ENCODE measurements at regions not wholly inside any gene's neighbourhood (a gene's known extent, or its start where the extent isn't known, plus 50 kb on each side); places are given as distances from the start of the nearest gene placed in this dataset.

GRCh38 chr3:147654827-147655226 lies 245.7 kb downstream of the ZIC1 start:
- WGBS (ENCODE audit: missing lambda C conversion rate): 23% methylated on average over 3 of the region's 3 CpGs
- no peak for ATAC-seq

DNA sequence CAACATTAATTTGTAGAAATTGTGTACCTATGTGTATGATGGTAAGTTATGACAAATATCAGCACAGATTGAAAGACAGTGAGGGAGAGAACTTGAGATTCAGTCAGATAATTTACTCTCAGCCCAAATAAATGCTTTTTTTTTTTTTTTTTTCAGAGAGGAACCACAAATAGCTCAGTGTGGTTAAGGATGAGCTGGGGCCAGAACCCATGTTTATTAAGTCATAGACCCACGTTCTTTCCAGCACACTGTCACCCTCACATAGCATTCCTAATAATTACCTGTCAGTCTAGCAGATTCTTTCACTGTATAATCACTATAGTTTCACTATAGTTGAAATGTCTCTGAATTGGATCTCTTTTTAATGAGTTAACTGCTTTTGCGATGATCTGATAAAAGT lies 246.1 kb downstream of the ZIC1 start:
- ChIA-PET CTCF (no interaction called here), POLR2A (no interaction called here)
- no peak for FAIRE-seq

More at GRCh38 chr3:147654827-147655226, 245.7 kb downstream of the ZIC1 start:
- ChIA-PET POLR2A (no interaction called here), CTCF (no interaction called here)
- no peak overlapping the region for H3K4me2 ChIP-seq
- no peaks in the 10 kb centered on the region for H3K9me3 ChIP-seq
- H3K27ac ChIP-seq: no peak overlapping the region
- FAIRE-seq (no peak), DNase-seq (ENCODE audit: low read depth in 1 of 2, low spot score in 1 of 2) (no peak)
- H3K4me1 ChIP-seq: no peaks in the 10 kb centered on the region
- TF ChIP-seq NPAS2 (CRISPR knock-in tag; IDR thresholded peaks at IDR 0.05; ENCODE audit: borderline replicate concordance) (no peak), CHD2 (IDR thresholded peaks at IDR 0.05; ENCODE audit: low read length, partially characterized antibody) (no peak), SREBF2 (IDR thresholded peaks at IDR 0.05) (no peak), EP300 (IDR thresholded peaks at IDR 0.05) (no peak), RFX5 (IDR thresholded peaks at IDR 0.05) (no peak)
- TF ChIP-seq, protein P1, sequence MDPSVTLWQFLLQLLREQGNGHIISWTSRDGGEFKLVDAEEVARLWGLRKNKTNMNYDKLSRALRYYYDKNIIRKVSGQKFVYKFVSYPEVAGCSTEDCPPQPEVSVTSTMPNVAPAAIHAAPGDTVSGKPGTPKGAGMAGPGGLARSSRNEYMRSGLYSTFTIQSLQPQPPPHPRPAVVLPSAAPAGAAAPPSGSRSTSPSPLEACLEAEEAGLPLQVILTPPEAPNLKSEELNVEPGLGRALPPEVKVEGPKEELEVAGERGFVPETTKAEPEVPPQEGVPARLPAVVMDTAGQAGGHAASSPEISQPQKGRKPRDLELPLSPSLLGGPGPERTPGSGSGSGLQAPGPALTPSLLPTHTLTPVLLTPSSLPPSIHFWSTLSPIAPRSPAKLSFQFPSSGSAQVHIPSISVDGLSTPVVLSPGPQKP (IDR thresholded peaks at IDR 0.05; ENCODE audit: low read depth, low read length): no peak
- no peak overlapping the region for H3K4me3 ChIP-seq

GRCh38 chr3:147656023-147656422 lies 246.9 kb downstream of the ZIC1 start:
- no peak for FAIRE-seq
- no peak for TF ChIP-seq MAX (IDR thresholded peaks at IDR 0.05)
- TF ChIP-seq MYC (IDR thresholded peaks at IDR 0.05; ENCODE audit: borderline replicate concordance, low read length): no peak
- TF ChIP-seq, protein P2, sequence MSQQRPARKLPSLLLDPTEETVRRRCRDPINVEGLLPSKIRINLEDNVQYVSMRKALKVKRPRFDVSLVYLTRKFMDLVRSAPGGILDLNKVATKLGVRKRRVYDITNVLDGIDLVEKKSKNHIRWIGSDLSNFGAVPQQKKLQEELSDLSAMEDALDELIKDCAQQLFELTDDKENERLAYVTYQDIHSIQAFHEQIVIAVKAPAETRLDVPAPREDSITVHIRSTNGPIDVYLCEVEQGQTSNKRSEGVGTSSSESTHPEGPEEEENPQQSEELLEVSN (IDR thresholded peaks at IDR 0.05; ENCODE audit: borderline replicate concordance, low read depth): no peak
- TF ChIP-seq TP53 (CRISPR knock-in tag; IDR thresholded peaks at IDR 0.05): no peak
- TF ChIP-seq CBX2 (IDR thresholded peaks at IDR 0.05; ENCODE audit: borderline replicate concordance, low read depth): no peak
- TF ChIP-seq NFE2L2 (conservative IDR thresholded peaks at IDR 0.05; ENCODE audit: low read length): no peak
- TF ChIP-seq BHLHE40 (IDR thresholded peaks at IDR 0.05; ENCODE audit: low read depth, low read length): no peak
- DNase-seq (ENCODE audit: low read depth in 1 of 2, low spot score in 1 of 2): no peak

More for the DNA sequence above, 246.1 kb downstream of the ZIC1 start:
- H3K9me3 ChIP-seq: no peaks in the 10 kb centered on the region
- 40% methylated on average over 2 of the region's 2 CpGs for WGBS (ENCODE audit: missing lambda C conversion rate)
- ATAC-seq: no peak
- no peak overlapping the region for H3K4me2 ChIP-seq
- no peak overlapping the region for H3K4me3 ChIP-seq
- DNase-seq (ENCODE audit: low read depth in 1 of 2, low spot score in 1 of 2): no peak
- no peak for TF ChIP-seq HEYL (CRISPR knock-in tag; IDR thresholded peaks at IDR 0.05)
- no peak for TF ChIP-seq SREBF2 (IDR thresholded peaks at IDR 0.05)
- H3K4me1 ChIP-seq: no peaks in the 10 kb centered on the region
- no peak overlapping the region for H3K27ac ChIP-seq

DNA sequence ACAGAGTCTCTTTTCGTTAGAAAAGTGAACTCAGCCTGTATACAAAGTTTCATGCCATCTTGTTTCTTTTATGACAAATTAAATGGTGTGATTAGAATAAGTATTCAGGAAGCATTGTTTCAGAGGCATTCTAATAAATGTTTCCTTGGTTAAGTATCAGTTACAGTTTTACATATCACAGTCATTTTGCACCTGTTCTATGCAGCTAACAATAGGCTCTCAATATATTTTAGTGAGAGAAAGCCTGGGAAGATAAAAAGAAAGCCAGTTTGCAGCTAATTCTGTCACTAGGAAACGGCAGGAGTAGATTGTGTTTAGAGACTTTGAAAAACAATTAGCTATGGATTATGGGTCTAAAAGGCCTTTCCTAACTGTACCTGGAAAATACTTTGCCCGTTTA lies 252.8 kb downstream of the ZIC1 start:
- 8% methylated on average over 3 of the region's 3 CpGs for WGBS (ENCODE audit: missing lambda C conversion rate)
- Histone ChIP-seq H3K4me3 (no peak overlapping the region), H3K27ac (no peak overlapping the region), H3K4me2 (no peak overlapping the region), H3K4me1 (no peaks in the 10 kb centered on the region), H3K9me3 (no peaks in the 10 kb centered on the region)
- ATAC-seq (no peak), DNase-seq (ENCODE audit: low read depth in 1 of 2, low spot score in 1 of 2) (no peak), FAIRE-seq (no peak)
- no peak for TF ChIP-seq FOSL2 (IDR thresholded peaks at IDR 0.05)
- TF ChIP-seq FOSL2 (CRISPR knock-in tag; IDR thresholded peaks at IDR 0.05): no peak
- no peak for TF ChIP-seq MAZ (IDR thresholded peaks at IDR 0.05; ENCODE audit: borderline replicate concordance, low read depth, low read length)
- TF ChIP-seq, protein P3, sequence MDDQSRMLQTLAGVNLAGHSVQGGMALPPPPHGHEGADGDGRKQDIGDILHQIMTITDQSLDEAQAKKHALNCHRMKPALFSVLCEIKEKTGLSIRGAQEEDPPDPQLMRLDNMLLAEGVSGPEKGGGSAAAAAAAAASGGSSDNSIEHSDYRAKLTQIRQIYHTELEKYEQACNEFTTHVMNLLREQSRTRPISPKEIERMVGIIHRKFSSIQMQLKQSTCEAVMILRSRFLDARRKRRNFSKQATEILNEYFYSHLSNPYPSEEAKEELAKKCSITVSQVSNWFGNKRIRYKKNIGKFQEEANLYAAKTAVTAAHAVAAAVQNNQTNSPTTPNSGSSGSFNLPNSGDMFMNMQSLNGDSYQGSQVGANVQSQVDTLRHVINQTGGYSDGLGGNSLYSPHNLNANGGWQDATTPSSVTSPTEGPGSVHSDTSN (IDR thresholded peaks at IDR 0.05): no peak
- no peak for TF ChIP-seq GATA3 (IDR thresholded peaks at IDR 0.05; ENCODE audit: borderline replicate concordance)
- TF ChIP-seq JUN (IDR thresholded peaks at IDR 0.05): no peak
- TF ChIP-seq, protein P2 (IDR thresholded peaks at IDR 0.05; ENCODE audit: borderline replicate concordance, low read depth): no peak
- TF ChIP-seq RFX5 (IDR thresholded peaks at IDR 0.05): no peak
- TF ChIP-seq BHLHE40 (IDR thresholded peaks at IDR 0.05; ENCODE audit: low read depth, low read length): no peak
- no peak for TF ChIP-seq MYC (IDR thresholded peaks at IDR 0.05; ENCODE audit: borderline replicate concordance, low read length)
- CTCF ChIA-PET: no interaction called here
- POLR2A ChIA-PET: no interaction called here

More at GRCh38 chr3:147656023-147656422, 246.9 kb downstream of the ZIC1 start:
- ChIA-PET CTCF (interaction anchor here (0.6 kb wide), 1 partner anchor 407 kb away, joined by 3 read pairs; no protein-coding TSS in a partner anchor), POLR2A (no interaction called here)
- no peaks in the 10 kb centered on the region for H3K9me3 ChIP-seq
- H3K27ac ChIP-seq: no peak overlapping the region
- H3K4me2 ChIP-seq: no peak overlapping the region
- no peaks in the 10 kb centered on the region for H3K4me1 ChIP-seq
- WGBS (ENCODE audit: missing lambda C conversion rate): 31% methylated on average over 2 of the region's 2 CpGs
- no peak for ATAC-seq
- no peak overlapping the region for H3K4me3 ChIP-seq
